ENCODE measurements at regions not wholly inside any gene's neighbourhood (a gene's known extent, or its start where the extent isn't known, plus 50 kb on each side); places are given as distances from the start of the nearest gene placed in this dataset.

- Histone ChIP-seq H3K27me3 (ENCODE audit: control insufficient read depth, insufficient read depth, low read length) (no peaks in the 10 kb centered on the region), H3K9me3 (ENCODE audit: control insufficient read depth, insufficient read depth, low read length) (no peaks in the 10 kb centered on the region), H3K27ac (ENCODE audit: low read depth, low read length) (no peak overlapping the region), H3K4me1 (ENCODE audit: control insufficient read depth, insufficient read depth, low read length) (peaks cover 6% of the 10 kb centered on the region), H3K9ac (ENCODE audit: low read depth, low read length) (no peak overlapping the region), H3K4me3 (ENCODE audit: low read depth, low read length) (no peak overlapping the region), H3K36me3 (ENCODE audit: control insufficient read depth, insufficient read depth, low read length) (no peaks in the 10 kb centered on the region)
Observed at GRCh38 chr11:70731271-70732022, 333.1 kb downstream of the CTTN start.

GRCh38 chr11:70732023-70732880 lies 333.9 kb downstream of the CTTN start:
- no peaks in the 10 kb centered on the region for H3K27me3 ChIP-seq (ENCODE audit: control insufficient read depth, insufficient read depth, low read length)
- H3K4me3 ChIP-seq (ENCODE audit: low read depth, low read length), result no peak overlapping the region
- H3K27ac ChIP-seq (ENCODE audit: low read depth, low read length), result no peak overlapping the region
- no peaks in the 10 kb centered on the region for H3K9me3 ChIP-seq (ENCODE audit: control insufficient read depth, insufficient read depth, low read length)
- no peak overlapping the region for H3K9ac ChIP-seq (ENCODE audit: low read depth, low read length)
- peaks cover 6% of the 10 kb centered on the region for H3K4me1 ChIP-seq (ENCODE audit: control insufficient read depth, insufficient read depth, low read length)
- H3K36me3 ChIP-seq (ENCODE audit: control insufficient read depth, insufficient read depth, low read length), result no peaks in the 10 kb centered on the region

GRCh38 chr11:70732881-70733196 lies 334.5 kb downstream of the CTTN start:
- Histone ChIP-seq H3K27ac (ENCODE audit: low read depth, low read length) (no peak overlapping the region), H3K27me3 (ENCODE audit: control insufficient read depth, insufficient read depth, low read length) (no peaks in the 10 kb centered on the region), H3K4me1 (ENCODE audit: control insufficient read depth, insufficient read depth, low read length) (peaks cover 5% of the 10 kb centered on the region), H3K4me3 (ENCODE audit: low read depth, low read length) (no peak overlapping the region), H3K9ac (ENCODE audit: low read depth, low read length) (no peak overlapping the region), H3K36me3 (ENCODE audit: control insufficient read depth, insufficient read depth, low read length) (no peaks in the 10 kb centered on the region), H3K9me3 (ENCODE audit: control insufficient read depth, insufficient read depth, low read length) (no peaks in the 10 kb centered on the region)

- Histone ChIP-seq H3K27ac (ENCODE audit: low read depth, low read length) (no peak overlapping the region), H3K4me1 (ENCODE audit: control insufficient read depth, insufficient read depth, low read length) (no peaks in the 10 kb centered on the region)
Observed at GRCh38 chr11:70733327-70734325, 335.3 kb downstream of the CTTN start.

GRCh38 chr11:70734379-70734778 lies 336.1 kb downstream of the CTTN start:
- Histone ChIP-seq H3K9me3 (ENCODE audit: control insufficient read depth, insufficient read depth, low read length) (no peaks in the 10 kb centered on the region), H3K9ac (ENCODE audit: low read depth, low read length) (no peak overlapping the region), H3K27me3 (ENCODE audit: control insufficient read depth, insufficient read depth, low read length) (no peaks in the 10 kb centered on the region), H3K36me3 (ENCODE audit: control insufficient read depth, insufficient read depth, low read length) (no peaks in the 10 kb centered on the region), H3K27ac (ENCODE audit: low read depth, low read length) (no peak overlapping the region), H3K4me3 (ENCODE audit: low read depth, low read length) (no peak overlapping the region), H3K4me1 (ENCODE audit: control insufficient read depth, insufficient read depth, low read length) (no peaks in the 10 kb centered on the region)

More at GRCh38 chr11:70733327-70734325, 335.3 kb downstream of the CTTN start:
- Histone ChIP-seq H3K36me3 (ENCODE audit: control insufficient read depth, insufficient read depth, low read length) (no peaks in the 10 kb centered on the region), H3K9me3 (ENCODE audit: control insufficient read depth, insufficient read depth, low read length) (no peaks in the 10 kb centered on the region), H3K9ac (ENCODE audit: low read depth, low read length) (no peak overlapping the region), H3K27me3 (ENCODE audit: control insufficient read depth, insufficient read depth, low read length) (no peaks in the 10 kb centered on the region), H3K4me3 (ENCODE audit: low read depth, low read length) (no peak overlapping the region)

GRCh38 chr11:70734911-70735310 lies 336.6 kb downstream of the CTTN start:
- no peaks in the 10 kb centered on the region for H3K9me3 ChIP-seq (ENCODE audit: control insufficient read depth, insufficient read depth, low read length)
- H3K9ac ChIP-seq (ENCODE audit: low read depth, low read length), result no peak overlapping the region

GRCh38 chr11:70735976-70736375 lies 337.6 kb downstream of the CTTN start:
- Histone ChIP-seq H3K27ac (ENCODE audit: low read depth, low read length) (no peak overlapping the region), H3K4me3 (ENCODE audit: low read depth, low read length) (no peak overlapping the region), H3K9ac (ENCODE audit: low read depth, low read length) (no peak overlapping the region), H3K4me1 (ENCODE audit: control insufficient read depth, insufficient read depth, low read length) (no peaks in the 10 kb centered on the region), H3K27me3 (ENCODE audit: control insufficient read depth, insufficient read depth, low read length) (no peaks in the 10 kb centered on the region), H3K36me3 (ENCODE audit: control insufficient read depth, insufficient read depth, low read length) (no peaks in the 10 kb centered on the region), H3K9me3 (ENCODE audit: control insufficient read depth, insufficient read depth, low read length) (no peaks in the 10 kb centered on the region)

More at GRCh38 chr11:70734911-70735310, 336.6 kb downstream of the CTTN start:
- no peaks in the 10 kb centered on the region for H3K27me3 ChIP-seq (ENCODE audit: control insufficient read depth, insufficient read depth, low read length)
- no peaks in the 10 kb centered on the region for H3K36me3 ChIP-seq (ENCODE audit: control insufficient read depth, insufficient read depth, low read length)
- no peaks in the 10 kb centered on the region for H3K4me1 ChIP-seq (ENCODE audit: control insufficient read depth, insufficient read depth, low read length)
- no peak overlapping the region for H3K4me3 ChIP-seq (ENCODE audit: low read depth, low read length)
- H3K27ac ChIP-seq (ENCODE audit: low read depth, low read length), result no peak overlapping the region

GRCh38 chr11:70736461-70736860 lies 338.1 kb downstream of the CTTN start:
- no peak overlapping the region for H3K4me3 ChIP-seq (ENCODE audit: low read depth, low read length)
- H3K27me3 ChIP-seq (ENCODE audit: control insufficient read depth, insufficient read depth, low read length), result no peaks in the 10 kb centered on the region
- H3K9ac ChIP-seq (ENCODE audit: low read depth, low read length), result no peak overlapping the region
- no peaks in the 10 kb centered on the region for H3K36me3 ChIP-seq (ENCODE audit: control insufficient read depth, insufficient read depth, low read length)
- H3K9me3 ChIP-seq (ENCODE audit: control insufficient read depth, insufficient read depth, low read length), result no peaks in the 10 kb centered on the region
- H3K27ac ChIP-seq (ENCODE audit: low read depth, low read length), result no peak overlapping the region
- no peaks in the 10 kb centered on the region for H3K4me1 ChIP-seq (ENCODE audit: control insufficient read depth, insufficient read depth, low read length)

GRCh38 chr11:70736937-70737640 lies 338.8 kb downstream of the CTTN start:
- Histone ChIP-seq H3K27ac (ENCODE audit: low read depth, low read length) (no peak overlapping the region), H3K4me1 (ENCODE audit: control insufficient read depth, insufficient read depth, low read length) (peaks cover 3% of the 10 kb centered on the region), H3K27me3 (ENCODE audit: control insufficient read depth, insufficient read depth, low read length) (no peaks in the 10 kb centered on the region), H3K9ac (ENCODE audit: low read depth, low read length) (no peak overlapping the region), H3K4me3 (ENCODE audit: low read depth, low read length) (no peak overlapping the region), H3K9me3 (ENCODE audit: control insufficient read depth, insufficient read depth, low read length) (no peaks in the 10 kb centered on the region), H3K36me3 (ENCODE audit: control insufficient read depth, insufficient read depth, low read length) (no peaks in the 10 kb centered on the region)
